Fibroblast of lung (primary cell): ENCODE measurements at regions not wholly inside any gene's neighbourhood (a gene's known extent, or its start where the extent isn't known, plus 50 kb on each side); places are given as distances from the start of the nearest gene placed in this dataset.

Experiments
- EZH2 ChIP-seq: IDR thresholded peaks from 2 replicates; pipeline ENCODE4 v1.5.1; 2012; ENCODE audit warnings: low read length, control low read depth, mild to moderate bottlenecking; ENCODE audit errors: missing control alignments
- TF ChIP-seq, protein P1 (sequence below), 2 donors: IDR thresholded peaks in 1 of 2; conservative IDR thresholded peaks in 1 of 2; 1 replicate in 1 of 2; 2 replicates in 1 of 2; pipeline ENCODE4 v1.5.1; 2011 to 2012; ENCODE audit warnings: low read length in 2 of 2, control low read depth in 1 of 2, inconsistent platforms in 1 of 2, low read depth in 1 of 2, mild to moderate bottlenecking in 1 of 2

DNA sequence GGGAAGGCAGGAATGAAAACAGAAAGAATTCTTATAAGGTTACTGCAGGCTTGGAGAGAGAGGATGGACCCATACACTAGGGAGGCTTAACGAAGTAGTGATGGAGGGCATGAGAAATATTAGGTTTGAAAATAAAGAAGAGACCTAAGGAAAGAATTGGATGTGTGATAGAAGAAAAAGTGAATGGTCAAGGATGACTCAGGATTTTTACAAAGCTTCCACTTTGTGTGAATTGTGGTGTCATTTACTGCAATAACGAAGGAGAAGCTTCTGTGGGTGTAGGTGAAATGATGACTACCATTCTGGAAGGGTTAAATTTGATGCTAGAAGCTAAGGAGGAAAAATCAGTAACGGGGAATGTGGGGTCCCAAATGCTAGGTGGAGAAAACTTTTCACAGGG is 191.2 kb downstream of the UTRN start:
- TF ChIP-seq EZH2, result no peak
- TF ChIP-seq, protein P1, sequence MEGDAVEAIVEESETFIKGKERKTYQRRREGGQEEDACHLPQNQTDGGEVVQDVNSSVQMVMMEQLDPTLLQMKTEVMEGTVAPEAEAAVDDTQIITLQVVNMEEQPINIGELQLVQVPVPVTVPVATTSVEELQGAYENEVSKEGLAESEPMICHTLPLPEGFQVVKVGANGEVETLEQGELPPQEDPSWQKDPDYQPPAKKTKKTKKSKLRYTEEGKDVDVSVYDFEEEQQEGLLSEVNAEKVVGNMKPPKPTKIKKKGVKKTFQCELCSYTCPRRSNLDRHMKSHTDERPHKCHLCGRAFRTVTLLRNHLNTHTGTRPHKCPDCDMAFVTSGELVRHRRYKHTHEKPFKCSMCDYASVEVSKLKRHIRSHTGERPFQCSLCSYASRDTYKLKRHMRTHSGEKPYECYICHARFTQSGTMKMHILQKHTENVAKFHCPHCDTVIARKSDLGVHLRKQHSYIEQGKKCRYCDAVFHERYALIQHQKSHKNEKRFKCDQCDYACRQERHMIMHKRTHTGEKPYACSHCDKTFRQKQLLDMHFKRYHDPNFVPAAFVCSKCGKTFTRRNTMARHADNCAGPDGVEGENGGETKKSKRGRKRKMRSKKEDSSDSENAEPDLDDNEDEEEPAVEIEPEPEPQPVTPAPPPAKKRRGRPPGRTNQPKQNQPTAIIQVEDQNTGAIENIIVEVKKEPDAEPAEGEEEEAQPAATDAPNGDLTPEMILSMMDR (conservative IDR thresholded peaks at IDR 0.05 in 1 of 2, IDR thresholded peaks at IDR 0.05 in 1 of 2; ENCODE audit: low read depth in 1 of 2, low read length in 2 of 2), result no peak
